ENCODE measurements at regions not wholly inside any gene's neighbourhood (a gene's known extent, or its start where the extent isn't known, plus 50 kb on each side); places are given as distances from the start of the nearest gene placed in this dataset.

- H3K9me3 Mint-ChIP-seq, result peaks cover 13% of the 10 kb centered on the region
- peaks cover 2% of the 10 kb centered on the region for H3K4me1 Mint-ChIP-seq
- peaks cover 33% of the 10 kb centered on the region for H3K9me3 ChIP-seq (ENCODE audit: control insufficient read depth, low read length)
- no peaks in the 10 kb centered on the region for H3K4me1 ChIP-seq (ENCODE audit: control insufficient read depth, insufficient read depth, low read length)
- no peaks in the 10 kb centered on the region for H3K27me3 Mint-ChIP-seq (ENCODE audit: insufficient read depth)
- no peak overlapping the region for H3K27ac ChIP-seq (ENCODE audit: low read depth, low read length)
- DNase-seq, result no peak
- no peaks in the 10 kb centered on the region for H3K27me3 ChIP-seq (ENCODE audit: control insufficient read depth, insufficient read depth, low read length, poor library complexity, severe bottlenecking)
- no peak overlapping the region for H3K9ac ChIP-seq (ENCODE audit: extremely low read depth, low read length, poor library complexity, severe bottlenecking)
- H3K27ac Mint-ChIP-seq, result no peak overlapping the region
- no peak overlapping the region for H3K4me3 Mint-ChIP-seq
- WGBS, 2 experiments (ENCODE audit: insufficient coverage in 1 of 2, insufficient read length in 1 of 2), result 75% methylated on average over 2 of the region's 2 CpGs; no CpG with 5 or more reads in 1 of the 2 experiments
- H3K4me3 ChIP-seq (ENCODE audit: low read length), result no peak overlapping the region
- H3K36me3 ChIP-seq (ENCODE audit: control insufficient read depth, insufficient read depth, low read length), result no peaks in the 10 kb centered on the region
- no peaks in the 10 kb centered on the region for H3K36me3 Mint-ChIP-seq (ENCODE audit: low read depth)
- no peak for TF ChIP-seq CTCF (conservative IDR thresholded peaks at IDR 0.05)
Observed at GRCh38 chr1:193932979-193933378, 746.6 kb upstream of the B3GALT2 start.

GRCh38 chr1:193931356-193931755 is 744.9 kb upstream of the B3GALT2 start:
- peaks cover 22% of the 10 kb centered on the region for H3K9me3 Mint-ChIP-seq
- H3K27me3 Mint-ChIP-seq (ENCODE audit: insufficient read depth), result no peaks in the 10 kb centered on the region
- H3K36me3 Mint-ChIP-seq (ENCODE audit: low read depth), result no peaks in the 10 kb centered on the region
- WGBS, 2 experiments (ENCODE audit: insufficient coverage in 1 of 2, insufficient read length in 1 of 2), result 90 to 98% methylated on average over 4 to 8 of the region's 8 CpGs
- peaks cover 2% of the 10 kb centered on the region for H3K4me1 Mint-ChIP-seq
- H3K27me3 ChIP-seq (ENCODE audit: control insufficient read depth, insufficient read depth, low read length, poor library complexity, severe bottlenecking), result no peaks in the 10 kb centered on the region
- H3K9ac ChIP-seq (ENCODE audit: extremely low read depth, low read length, poor library complexity, severe bottlenecking), result no peak overlapping the region
- no peaks in the 10 kb centered on the region for H3K4me1 ChIP-seq (ENCODE audit: control insufficient read depth, insufficient read depth, low read length)
- no peak for DNase-seq
- TF ChIP-seq CTCF (conservative IDR thresholded peaks at IDR 0.05), result no peak
- H3K27ac ChIP-seq (ENCODE audit: low read depth, low read length), result no peak overlapping the region
- H3K9me3 ChIP-seq (ENCODE audit: control insufficient read depth, low read length), result peaks cover 46% of the 10 kb centered on the region
- no peak overlapping the region for H3K4me3 ChIP-seq (ENCODE audit: low read length)
- no peaks in the 10 kb centered on the region for H3K36me3 ChIP-seq (ENCODE audit: control insufficient read depth, insufficient read depth, low read length)
- H3K4me3 Mint-ChIP-seq, result no peak overlapping the region
- no peak overlapping the region for H3K27ac Mint-ChIP-seq

- WGBS, 2 experiments (ENCODE audit: insufficient coverage in 1 of 2, insufficient read length in 1 of 2), result 65 to 100% methylated on average over 2 to 4 of the region's 4 CpGs
- H3K9ac ChIP-seq (ENCODE audit: extremely low read depth, low read length, poor library complexity, severe bottlenecking), result no peak overlapping the region
- Mint-ChIP-seq H3K36me3 (ENCODE audit: low read depth) (no peaks in the 10 kb centered on the region), H3K9me3 (peaks cover 18% of the 10 kb centered on the region), H3K27ac (no peak overlapping the region), H3K4me3 (no peak overlapping the region), H3K27me3 (ENCODE audit: insufficient read depth) (no peaks in the 10 kb centered on the region), H3K4me1 (peaks cover 2% of the 10 kb centered on the region)
- peaks cover 31% of the 10 kb centered on the region for H3K9me3 ChIP-seq (ENCODE audit: control insufficient read depth, low read length)
- TF ChIP-seq CTCF (conservative IDR thresholded peaks at IDR 0.05), result no peak
- H3K36me3 ChIP-seq (ENCODE audit: control insufficient read depth, insufficient read depth, low read length), result no peaks in the 10 kb centered on the region
- no peaks in the 10 kb centered on the region for H3K27me3 ChIP-seq (ENCODE audit: control insufficient read depth, insufficient read depth, low read length, poor library complexity, severe bottlenecking)
- H3K4me3 ChIP-seq (ENCODE audit: low read length), result no peak overlapping the region
- no peak for DNase-seq
- no peak overlapping the region for H3K27ac ChIP-seq (ENCODE audit: low read depth, low read length)
- H3K4me1 ChIP-seq (ENCODE audit: control insufficient read depth, insufficient read depth, low read length), result no peaks in the 10 kb centered on the region
Observed at GRCh38 chr1:193929374-193930033, 743.1 kb upstream of the B3GALT2 start.
